H1 (cell line): ENCODE measurements at regions not wholly inside any gene's neighbourhood (a gene's known extent, or its start where the extent isn't known, plus 50 kb on each side); places are given as distances from the start of the nearest gene placed in this dataset.

Experiments
- CTCF ChIA-PET: fragments of 300-600 bp; sonication (Branson Sonifier 250); formaldehyde crosslinking; loops from one replicate; lab custom pipeline; 2021; ENCODE audit not compliant: partially characterized antibody; lab: Charles Lee
- POLR2A ChIA-PET: fragments of 300-600 bp; sonication (Branson Sonifier 250); formaldehyde crosslinking; loops from one replicate; lab custom pipeline; 2021; ENCODE audit warnings: inconsistent platforms; ENCODE audit not compliant: partially characterized antibody; lab: Charles Lee
- DNase-seq, 2 experiments: peaks; one replicate each; pipeline versions ENCODE4 v3.0.0 to v3.0.0-alpha.2; 2010 to 2022; ENCODE audit warnings: low spot score in 2 of 2, low read depth in 1 of 2, mixed read lengths in 1 of 2
- FAIRE-seq: peaks from 2 replicates; lab custom pipeline; 2011; peaks lifted over from hg19 to GRCh38; lab: Jason Lieb, UNC
- H2AFZ ChIP-seq: 2 replicates; pipeline ENCODE4 v1.8.1; 2012; ENCODE audit warnings: low read length, inconsistent platforms
- H2AK5ac ChIP-seq: 2 replicates; pipeline ENCODE4 v1.6.1; 2013; ENCODE audit warnings: low read depth, low read length
- H2BK120ac ChIP-seq: replicated peaks from 2 replicates; pipeline ENCODE3; 2013; ENCODE audit warnings: low read depth, low read length, inconsistent platforms
- H2BK12ac ChIP-seq: 2 replicates; pipeline ENCODE4 v1.6.1; 2013; ENCODE audit warnings: low read depth, low read length
- H2BK15ac ChIP-seq: 2 replicates; pipeline ENCODE4 v1.6.1; 2013; ENCODE audit warnings: low read length
- H2BK20ac ChIP-seq: 2 replicates; pipeline ENCODE4 v1.6.1; 2013; ENCODE audit warnings: low read length
- H2BK5ac ChIP-seq: 2 replicates; pipeline ENCODE4 v1.6.1; 2013; ENCODE audit warnings: low read depth, low read length
- H3K14ac ChIP-seq: 2 replicates; pipeline ENCODE4 v1.6.1; 2013; ENCODE audit warnings: inconsistent platforms; ENCODE audit not compliant: insufficient read length
- H3K18ac ChIP-seq: 2 replicates; pipeline ENCODE4 v1.6.1; 2013; ENCODE audit warnings: low read length; ENCODE audit errors: extremely low read depth
- H3K23ac ChIP-seq: 2 replicates; pipeline ENCODE4 v1.6.1; 2013; ENCODE audit warnings: inconsistent platforms; ENCODE audit not compliant: insufficient read length
- H3K23me2 ChIP-seq: 2 replicates; pipeline ENCODE4 v1.6.1; 2013; ENCODE audit warnings: low read depth, low read length
- H3K27ac ChIP-seq: 2 replicates; pipeline ENCODE4 v1.6.1; 2011; ENCODE audit warnings: low read depth, low read length, inconsistent platforms
- H3K27me3 ChIP-seq, 4 experiments: replicated peaks in 1 of 4; 1 replicate in 1 of 4; 2 replicates in 3 of 4; pipeline versions ENCODE4 v1.6.1 to v1.8.1; 2011 to 2013; ENCODE audit warnings: low read length in 3 of 4, mild to moderate bottlenecking in 3 of 4, inconsistent platforms in 2 of 4, mixed read lengths in 2 of 4, moderate library complexity in 1 of 4; ENCODE audit not compliant: control insufficient read depth in 3 of 4, insufficient read depth in 3 of 4; ENCODE audit errors: extremely low read depth in 1 of 4
- H3K36me3 ChIP-seq, 4 experiments: 2 replicates each; pipeline versions ENCODE4 v1.6.1 to v1.8.1; 2011 to 2013; ENCODE audit warnings: mild to moderate bottlenecking in 4 of 4, low read length in 3 of 4, moderate library complexity in 2 of 4, control low read depth in 1 of 4, inconsistent platforms in 1 of 4; ENCODE audit not compliant: insufficient read depth in 4 of 4, control insufficient read depth in 2 of 4
- H3K4ac ChIP-seq: replicated peaks from 2 replicates; pipeline ENCODE3; 2013; ENCODE audit warnings: low read length, low read depth, mixed read lengths, inconsistent platforms; ENCODE audit not compliant: insufficient read length
- H3K4me1 ChIP-seq, 4 experiments: replicated peaks in 1 of 4; 1 replicate in 1 of 4; 2 replicates in 3 of 4; pipeline versions ENCODE4 v1.6.1 to v1.8.1; 2011 to 2013; ENCODE audit warnings: low read length in 3 of 4, inconsistent platforms in 2 of 4, mixed read lengths in 1 of 4; ENCODE audit not compliant: insufficient read depth in 4 of 4, control insufficient read depth in 3 of 4
- H3K4me2 ChIP-seq, 2 experiments: 2 replicates each; pipeline versions ENCODE4 v1.6.1 to v1.8.1; 2011 to 2013; ENCODE audit warnings: low read depth in 2 of 2, low read length in 2 of 2, control low read depth in 1 of 2, inconsistent platforms in 1 of 2, mild to moderate bottlenecking in 1 of 2; ENCODE audit not compliant: insufficient read depth in 1 of 2
- H3K4me3 ChIP-seq, 4 experiments: fragments of 200-600, 300-600 bp in 1 of 4; sonication (generic), shearing (Covaris generic), sonication (Bioruptor Twin) in 1 of 4; 2 replicates each; pipeline versions ENCODE4 v1.5.1 to v1.8.1; 2011 to 2016; ENCODE audit warnings: low read length in 4 of 4, low read depth in 3 of 4, control low read depth in 2 of 4, inconsistent platforms in 2 of 4, mild to moderate bottlenecking in 2 of 4, mixed read lengths in 1 of 4, moderate library complexity in 1 of 4; ENCODE audit not compliant: insufficient read depth in 2 of 4; ENCODE audit errors: extremely low read depth in 1 of 4
- H3K56ac ChIP-seq: replicated peaks from 2 replicates; pipeline ENCODE3; 2013; ENCODE audit warnings: low read depth, mild to moderate bottlenecking, mixed read lengths, low read length, inconsistent platforms; ENCODE audit not compliant: insufficient read length
- H3K79me1 ChIP-seq: 2 replicates; pipeline ENCODE4 v1.6.1; 2013; ENCODE audit warnings: low read depth, low read length, control low read depth
- H3K79me2 ChIP-seq, 2 experiments: 2 replicates each; pipeline versions ENCODE4 v1.6.1 to v1.8.1; 2012 to 2013; ENCODE audit warnings: low read length in 2 of 2, mild to moderate bottlenecking in 2 of 2, inconsistent platforms in 1 of 2; ENCODE audit not compliant: insufficient read depth in 2 of 2, control insufficient read depth in 1 of 2
- H3K9ac ChIP-seq, 4 experiments: replicated peaks in 1 of 4; 1 replicate in 1 of 4; 2 replicates in 3 of 4; pipeline versions ENCODE4 v1.6.1 to v1.8.1; 2011 to 2013; ENCODE audit warnings: low read depth in 3 of 4, low read length in 3 of 4, control low read depth in 2 of 4, mild to moderate bottlenecking in 2 of 4, moderate library complexity in 2 of 4, inconsistent platforms in 1 of 4; ENCODE audit errors: extremely low read depth in 1 of 4
- H3K9me3 ChIP-seq, 2 experiments: 2 replicates each; pipeline versions ENCODE4 v1.6.1 to v1.8.1; 2012 to 2013; ENCODE audit warnings: mild to moderate bottlenecking in 2 of 2, moderate library complexity in 2 of 2, control low read depth in 1 of 2, inconsistent platforms in 1 of 2, low read depth in 1 of 2, low read length in 1 of 2, mixed read lengths in 1 of 2; ENCODE audit not compliant: insufficient read depth in 2 of 2
- H4K20me1 ChIP-seq, 2 experiments: replicated peaks in 1 of 2; 2 replicates each; pipeline versions ENCODE3 to v1.8.1; 2011 to 2013; ENCODE audit warnings: inconsistent platforms in 2 of 2, low read length in 2 of 2, mild to moderate bottlenecking in 1 of 2; ENCODE audit not compliant: insufficient read depth in 2 of 2, control insufficient read depth in 1 of 2
- H4K5ac ChIP-seq: 2 replicates; pipeline ENCODE4 v1.6.1; 2013; ENCODE audit warnings: low read length, low read depth, mixed read lengths, inconsistent platforms; ENCODE audit not compliant: insufficient read length
- H4K8ac ChIP-seq: 2 replicates; pipeline ENCODE4 v1.8.0; 2013; ENCODE audit warnings: mild to moderate bottlenecking, moderate library complexity, low read length, inconsistent platforms; ENCODE audit not compliant: insufficient read depth; ENCODE audit errors: extremely low read depth
- H4K91ac ChIP-seq: replicated peaks from 2 replicates; pipeline ENCODE3; 2013; ENCODE audit warnings: low read length, mixed read lengths, inconsistent platforms; ENCODE audit not compliant: insufficient read length
- EZH2 ChIP-seq: fragments of 200-600 bp; sonication (generic); IDR thresholded peaks from 2 replicates; pipeline ENCODE4 v1.7.1; 2012; ENCODE audit warnings: low read depth, mild to moderate bottlenecking, moderate library complexity, low read length, inconsistent platforms; ENCODE audit not compliant: severe bottlenecking
- NANOG ChIP-seq: IDR thresholded peaks from 2 replicates; pipeline ENCODE4 v1.6.1; 2011; ENCODE audit warnings: low read length, low read depth, mild to moderate bottlenecking, inconsistent platforms; ENCODE audit not compliant: insufficient read depth, poor library complexity, severe bottlenecking
- SAP30 ChIP-seq: fragments of 300-600 bp; sonication (generic); IDR thresholded peaks from 2 replicates; pipeline ENCODE4 v1.7.1; 2012; ENCODE audit warnings: low read length, moderate library complexity, mild to moderate bottlenecking, inconsistent platforms; ENCODE audit not compliant: insufficient read depth, insufficient replicate concordance

DNA sequence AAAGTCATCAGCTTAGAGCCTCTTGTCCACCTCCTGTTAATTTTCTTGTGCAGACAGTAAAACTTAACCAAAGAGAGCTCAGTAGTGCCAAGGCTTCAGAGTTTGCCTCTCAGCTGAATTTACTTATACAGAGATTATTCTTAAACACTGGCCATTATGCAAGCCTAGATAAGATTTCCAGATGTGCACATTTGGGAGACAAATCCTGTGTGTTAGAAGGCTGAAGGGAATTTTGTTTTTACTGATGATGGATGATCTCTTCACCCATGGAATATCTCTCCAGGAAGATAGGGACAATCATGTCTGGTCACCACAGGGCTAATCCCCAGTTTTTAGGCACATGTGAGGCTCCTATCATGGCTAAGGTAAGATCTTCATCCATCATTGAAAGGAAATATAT lies 157.6 kb upstream of the FAT3 start:
- Histone ChIP-seq H2BK5ac (no peak overlapping the region), H4K8ac (no peak overlapping the region), H2BK120ac (no peak overlapping the region), H3K27me3 (no peaks in the 10 kb centered on the region), H3K56ac (no peak overlapping the region), H2AFZ (no peak overlapping the region), H2BK20ac (no peak overlapping the region), H3K4me3 (no peak overlapping the region), H3K9me3 (peaks cover 3 to 8% of the 10 kb centered on the region in 2 experiments; a peak in 3 of 4 replicates), H3K79me2 (no peaks in the 10 kb centered on the region), H3K4me1 (no peaks in the 10 kb centered on the region), H2BK15ac (no peak overlapping the region), H4K5ac (no peak overlapping the region), H2BK12ac (no peak overlapping the region), H3K4me2 (no peak overlapping the region), H2AK5ac (no peak overlapping the region), H4K91ac (no peak overlapping the region), H3K23me2 (no peaks in the 10 kb centered on the region), H3K27ac (no peak overlapping the region), H3K9ac (no peak overlapping the region), H3K4ac (no peak overlapping the region), H4K20me1 (no peaks in the 10 kb centered on the region), H3K36me3 (no peaks in the 10 kb centered on the region), H3K23ac (no peak overlapping the region), H3K14ac (no peak overlapping the region), H3K18ac (no peak overlapping the region), H3K79me1 (no peaks in the 10 kb centered on the region)
- TF ChIP-seq SAP30 = no peak
- TF ChIP-seq NANOG = no peak
- no peak for TF ChIP-seq EZH2
- ChIA-PET POLR2A (no interaction called here), CTCF (interaction anchor here (2.3 to 5.8 kb wide), 2 partner anchors 70 to 820 kb away, joined by 6 to 36 read pairs; no protein-coding TSS in a partner anchor)
- no peak for DNase-seq
- no peak for FAIRE-seq
